ENCODE measurements at regions not wholly inside any gene's neighbourhood (a gene's known extent, or its start where the extent isn't known, plus 50 kb on each side); places are given as distances from the start of the nearest gene placed in this dataset.

- TF ChIP-seq CTCF (IDR thresholded peaks at IDR 0.05): no peak
- no peak for TF ChIP-seq POLR2A (IDR thresholded peaks at IDR 0.05)
These were observed 1723.6 kb downstream of the TP53TG3F start for GRCh38 chr16:35182943-35183550.

All from adrenal gland (tissue), 5 donors.